Lower leg skin (tissue), 4 donors: ENCODE measurements at regions not wholly inside any gene's neighbourhood (a gene's known extent, or its start where the extent isn't known, plus 50 kb on each side); places are given as distances from the start of the nearest gene placed in this dataset.

Experiments
- DNase-seq, 2 donors: peaks; one replicate each; pipeline ENCODE4 v3.0.0-alpha.2; 2019; ENCODE audit warnings: low spot score in 2 of 2
- H3K4me3 ChIP-seq: fragments of 200-600 bp; sonication (generic); 2 replicates; pipeline ENCODE4 v1.5.1; 2017; ENCODE audit warnings: mild to moderate bottlenecking, low read depth; ENCODE audit not compliant: poor library complexity, severe bottlenecking
- CTCF ChIP-seq, 3 donors: fragments of 450-650 bp; IDR thresholded peaks; one replicate each; pipeline ENCODE4 v1.5.1; 2016; ENCODE audit warnings: antibody characterized with exemption in 3 of 3, mild to moderate bottlenecking in 3 of 3, moderate library complexity in 2 of 3
- POLR2A ChIP-seq, 2 donors: fragments of 450-650 bp; IDR thresholded peaks; one replicate each; pipeline ENCODE4 v1.6.1; 2016 to 2017; ENCODE audit warnings: antibody characterized with exemption in 2 of 2, mild to moderate bottlenecking in 1 of 2, moderate library complexity in 1 of 2
- WGBS, 2 donors: methylation state at CpG; one replicate each; pipeline ENCODE4 v1.1.5; 2018; 5-methylcytosine and 5-hydroxymethylcytosine counted together
- intact Hi-C: fragments of 100-400 bp; cut with DNase I; formaldehyde crosslinking; loops from one replicate; pipeline ENCODE4 v1.15.0; 2023; ENCODE audit warnings: low total_unique reads

GRCh38 chr22:27136596-27136995 lies 479.2 kb downstream of the MIAT start:
- intact Hi-C loops: no loop called here
- WGBS, 2 donors: 88 to 98% methylated on average over 2 of the region's 2 CpGs
- H3K4me3 ChIP-seq: no peak overlapping the region
- DNase-seq: no peak
- TF ChIP-seq CTCF (IDR thresholded peaks at IDR 0.05) (no peak), POLR2A (IDR thresholded peaks at IDR 0.05) (no peak)

GRCh38 chr22:27137871-27138337 lies 480.5 kb downstream of the MIAT start:
- no peak overlapping the region for H3K4me3 ChIP-seq
- intact Hi-C loops: no loop called here
- WGBS, 2 donors: 56 to 68% methylated on average over 12 to 13 of the region's 13 CpGs
- TF ChIP-seq POLR2A (IDR thresholded peaks at IDR 0.05) (no peak), CTCF (IDR thresholded peaks at IDR 0.05) (no peak)
- DNase-seq: no peak

GRCh38 chr22:27138471-27138870 lies 481.1 kb downstream of the MIAT start:
- intact Hi-C loops: no loop called here
- no peak for DNase-seq
- no peak overlapping the region for H3K4me3 ChIP-seq
- TF ChIP-seq CTCF (IDR thresholded peaks at IDR 0.05) (no peak), POLR2A (IDR thresholded peaks at IDR 0.05) (no peak)
- 75 to 85% methylated on average over 7 of the region's 7 CpGs for WGBS, 2 donors

GRCh38 chr22:27139935-27140511 lies 482.6 kb downstream of the MIAT start:
- TF ChIP-seq CTCF (IDR thresholded peaks at IDR 0.05): no peak
- TF ChIP-seq POLR2A (IDR thresholded peaks at IDR 0.05): no peak
- intact Hi-C loops: no loop called here
- no peak for DNase-seq
- 70 to 76% methylated on average over 11 of the region's 11 CpGs for WGBS, 2 donors
- H3K4me3 ChIP-seq: no peak overlapping the region

GRCh38 chr22:27142286-27142685 lies 484.9 kb downstream of the MIAT start:
- 47 to 51% methylated on average over 2 of the region's 2 CpGs for WGBS, 2 donors
- no peak overlapping the region for H3K4me3 ChIP-seq
- no peak for DNase-seq
- no peak for TF ChIP-seq CTCF (IDR thresholded peaks at IDR 0.05)
- TF ChIP-seq POLR2A (IDR thresholded peaks at IDR 0.05): no peak
- intact Hi-C loops: no loop called here

- TF ChIP-seq CTCF (IDR thresholded peaks at IDR 0.05) (no peak), POLR2A (IDR thresholded peaks at IDR 0.05) (no peak)
- DNase-seq: no peak
- H3K4me3 ChIP-seq: no peak overlapping the region
- 54 to 66% methylated on average over 2 of the region's 2 CpGs for WGBS, 2 donors
- intact Hi-C loops: no loop called here
Observed at GRCh38 chr22:27144321-27144720, 486.9 kb downstream of the MIAT start.
